HepG2 (cell line): ENCODE measurements at regions not wholly inside any gene's neighbourhood (a gene's known extent, or its start where the extent isn't known, plus 50 kb on each side); places are given as distances from the start of the nearest gene placed in this dataset.

Source experiments
- DNMT3B ChIP-seq: conservative IDR thresholded peaks from 2 replicates; pipeline ENCODE4 v1.6.1; 2016; ENCODE audit warnings: missing biosample characterization, control low read depth
- FOSL1 ChIP-seq: sonication (generic); formaldehyde crosslinking; IDR thresholded peaks from 2 replicates; pipeline ENCODE4 v1.9.0; 2021; ENCODE audit warnings: missing genetic modification reagents, borderline replicate concordance
- FOXA3 ChIP-seq: IDR thresholded peaks from 2 replicates; pipeline ENCODE4 v1.6.1; 2016; ENCODE audit warnings: missing genetic modification reagents, missing compliant biosample characterization
- GLI4 ChIP-seq: sonication (generic); formaldehyde crosslinking; IDR thresholded peaks from 2 replicates; pipeline ENCODE4 v1.5.1; 2020; ENCODE audit warnings: missing genetic modification reagents, mild to moderate bottlenecking, moderate library complexity, borderline replicate concordance
- ISL2 ChIP-seq: sonication (generic); formaldehyde crosslinking; IDR thresholded peaks from 2 replicates; pipeline ENCODE4 v1.5.0; 2020; ENCODE audit warnings: missing genetic modification reagents
- JUN ChIP-seq: sonication (generic); formaldehyde crosslinking; IDR thresholded peaks from 2 replicates; pipeline ENCODE4 v1.4.0; 2020; ENCODE audit warnings: mild to moderate bottlenecking, missing genetic modification reagents
- MXD1 ChIP-seq: sonication (generic); formaldehyde crosslinking; IDR thresholded peaks from 2 replicates; pipeline ENCODE4 v1.4.0; 2020; ENCODE audit warnings: mild to moderate bottlenecking, missing genetic modification reagents
- MYNN ChIP-seq: sonication (generic); formaldehyde crosslinking; IDR thresholded peaks from 2 replicates; pipeline ENCODE4 v1.4.0; 2020; ENCODE audit warnings: mild to moderate bottlenecking, low read depth, missing genetic modification reagents
- NR1H2 ChIP-seq: sonication (generic); formaldehyde crosslinking; IDR thresholded peaks from 2 replicates; pipeline ENCODE4 v1.8.1; 2022; ENCODE audit warnings: low read depth, missing genetic modification reagents, borderline replicate concordance
- NR2F1 ChIP-seq, 2 experiments: fragments of 450-650 bp in 1 of 2; formaldehyde crosslinking in 1 of 2; IDR thresholded peaks; 2 replicates each; pipeline versions ENCODE4 v1.5.0 to v1.6.1; 2016 to 2020; ENCODE audit warnings: mild to moderate bottlenecking in 1 of 2, missing compliant biosample characterization in 1 of 2, missing genetic modification reagents in 1 of 2, moderate library complexity in 1 of 2
- PBX2 ChIP-seq: IDR thresholded peaks from 2 replicates; pipeline ENCODE4 v1.6.1; 2016; ENCODE audit warnings: control low read depth
- RBM39 ChIP-seq: fragments of 200-400 bp; formaldehyde crosslinking; IDR thresholded peaks from one replicate; pipeline ENCODE4 v1.6.1; 2018; ENCODE audit warnings: antibody characterized with exemption, mild to moderate bottlenecking, low read depth, low read length; ENCODE audit not compliant: poor library complexity, severe bottlenecking
- SMARCC2 ChIP-seq: fragments of 450-650 bp; IDR thresholded peaks from 2 replicates; pipeline ENCODE4 v1.6.1; 2017; ENCODE audit warnings: antibody characterized with exemption, mild to moderate bottlenecking
- SNAI1 ChIP-seq: sonication (generic); formaldehyde crosslinking; IDR thresholded peaks from 2 replicates; pipeline ENCODE4 v1.5.0; 2020; ENCODE audit warnings: mild to moderate bottlenecking, missing genetic modification reagents, borderline replicate concordance
- SRY ChIP-seq: sonication (generic); formaldehyde crosslinking; IDR thresholded peaks from 2 replicates; pipeline ENCODE4 v1.8.0; 2022; ENCODE audit warnings: mild to moderate bottlenecking, missing genetic modification reagents
- TMF1 ChIP-seq: sonication (generic); formaldehyde crosslinking; IDR thresholded peaks from 2 replicates; pipeline ENCODE4 v1.8.1; 2022; ENCODE audit warnings: low read depth, missing genetic modification reagents
- ZC3H13 ChIP-seq: sonication (generic); formaldehyde crosslinking; IDR thresholded peaks from 2 replicates; pipeline ENCODE4 v1.8.1; 2023; ENCODE audit warnings: mild to moderate bottlenecking, missing genetic modification reagents, moderate library complexity
- ZNF207 ChIP-seq: fragments of 450-650 bp; IDR thresholded peaks from 2 replicates; pipeline ENCODE4 v1.6.1; 2016; ENCODE audit warnings: antibody characterized with exemption, borderline replicate concordance
- ZNF224 ChIP-seq: sonication (generic); formaldehyde crosslinking; IDR thresholded peaks from 2 replicates; pipeline ENCODE4 v1.5.0; 2020; ENCODE audit warnings: mild to moderate bottlenecking, missing genetic modification reagents
- ZNF317 ChIP-seq: sonication (generic); formaldehyde crosslinking; IDR thresholded peaks from 2 replicates; pipeline ENCODE4 v1.5.0; 2020; ENCODE audit warnings: mild to moderate bottlenecking, missing genetic modification reagents
- ZNF431 ChIP-seq: sonication (generic); formaldehyde crosslinking; IDR thresholded peaks from 2 replicates; pipeline ENCODE4 v1.9.0; 2022; ENCODE audit warnings: missing genetic modification reagents, low read depth, mild to moderate bottlenecking, borderline replicate concordance
- ZNF557 ChIP-seq: sonication (generic); formaldehyde crosslinking; IDR thresholded peaks from 2 replicates; pipeline ENCODE4 v1.4.0; 2020; ENCODE audit warnings: missing genetic modification reagents
- ZNF629 ChIP-seq: sonication (generic); formaldehyde crosslinking; conservative IDR thresholded peaks from 2 replicates; pipeline ENCODE4 v1.5.0; 2020; ENCODE audit warnings: missing genetic modification reagents
- ZNF749 ChIP-seq: sonication (generic); formaldehyde crosslinking; IDR thresholded peaks from 2 replicates; pipeline ENCODE4 v1.8.0; 2022; ENCODE audit warnings: mild to moderate bottlenecking, missing genetic modification reagents, moderate library complexity, borderline replicate concordance
- ZNF761 ChIP-seq: sonication (generic); formaldehyde crosslinking; conservative IDR thresholded peaks from 2 replicates; pipeline ENCODE4 v1.4.0; 2020; ENCODE audit warnings: mild to moderate bottlenecking, missing genetic modification reagents
- ZNF784 ChIP-seq: sonication (generic); formaldehyde crosslinking; IDR thresholded peaks from 2 replicates; pipeline ENCODE4 v1.5.1; 2020; ENCODE audit warnings: missing genetic modification reagents, mild to moderate bottlenecking, borderline replicate concordance

GRCh38 chr20:37627060-37627766 is 66.6 kb upstream of the CTNNBL1 start (continued):
- TF ChIP-seq TMF1: peak; percentile 100
- peak; percentile 100 for TF ChIP-seq ZNF749 (CRISPR knock-in tag)
- TF ChIP-seq ZC3H13 (CRISPR knock-in tag): peak; percentile 85
- peak; percentile 99 for TF ChIP-seq ZNF431 (CRISPR knock-in tag)
- TF ChIP-seq NR1H2 (CRISPR knock-in tag): peak; percentile 99
- TF ChIP-seq SNAI1 (CRISPR knock-in tag): peak; percentile 99
- TF ChIP-seq NR2F1 (CRISPR knock-in tag; IDR thresholded peaks at IDR 0.05): peak in 1 of 2 experiments; percentile 93; a peak in 3 of 4 replicates
- TF ChIP-seq ZNF207: no peak
- peak; percentile 81 for TF ChIP-seq ZNF629 (CRISPR knock-in tag)
- TF ChIP-seq PBX2 (CRISPR knock-in tag): peak; percentile 65
- TF ChIP-seq SRY (CRISPR knock-in tag): peak; percentile 100
- TF ChIP-seq GLI4: peak; percentile 100
- TF ChIP-seq JUN (CRISPR knock-in tag): peak; percentile 94
- peak; percentile 97 for TF ChIP-seq MXD1
- TF ChIP-seq RBM39: no peak
- TF ChIP-seq FOSL1: peak; percentile 91
- TF ChIP-seq MYNN: peak; percentile 99
- TF ChIP-seq ZNF784 (CRISPR knock-in tag): peak; percentile 99; the same call in 1 of the 2 replicates
- peak; percentile 95 for TF ChIP-seq ZNF317 (CRISPR knock-in tag)
- peak; percentile 95 for TF ChIP-seq ZNF761 (CRISPR knock-in tag)
- TF ChIP-seq DNMT3B: peak; percentile 100
- no peak for TF ChIP-seq SMARCC2
- TF ChIP-seq ZNF557 (CRISPR knock-in tag): peak; percentile 100
- TF ChIP-seq ZNF224: peak; percentile 90; the same call in 1 of the 2 replicates
- TF ChIP-seq FOXA3 (CRISPR knock-in tag): peak; percentile 85
- TF ChIP-seq ISL2 (CRISPR knock-in tag): peak; percentile 94
